ENCODE measurements at regions not wholly inside any gene's neighbourhood (a gene's known extent, or its start where the extent isn't known, plus 50 kb on each side); places are given as distances from the start of the nearest gene placed in this dataset.

DNA sequence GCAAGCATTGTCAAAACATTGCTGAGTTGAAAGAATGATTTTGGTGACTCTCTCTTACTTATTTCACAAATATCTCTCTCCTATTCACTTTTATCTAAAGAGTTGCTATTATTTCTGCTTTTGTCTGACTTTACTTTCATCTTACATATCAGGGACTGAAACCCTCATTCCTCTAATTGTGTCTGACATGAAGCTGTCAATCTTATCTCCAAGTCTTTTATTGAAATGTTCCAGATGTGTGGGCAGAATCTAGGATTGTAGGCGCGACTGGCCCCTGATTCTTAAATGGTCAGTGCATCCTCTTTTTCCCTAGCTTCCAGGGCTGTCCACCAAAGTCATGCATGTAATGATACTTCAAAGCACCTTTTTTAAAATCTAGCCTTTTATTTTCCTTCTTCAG lies 174.6 kb downstream of the NDFIP2 start:
- TF ChIP-seq, protein P1, sequence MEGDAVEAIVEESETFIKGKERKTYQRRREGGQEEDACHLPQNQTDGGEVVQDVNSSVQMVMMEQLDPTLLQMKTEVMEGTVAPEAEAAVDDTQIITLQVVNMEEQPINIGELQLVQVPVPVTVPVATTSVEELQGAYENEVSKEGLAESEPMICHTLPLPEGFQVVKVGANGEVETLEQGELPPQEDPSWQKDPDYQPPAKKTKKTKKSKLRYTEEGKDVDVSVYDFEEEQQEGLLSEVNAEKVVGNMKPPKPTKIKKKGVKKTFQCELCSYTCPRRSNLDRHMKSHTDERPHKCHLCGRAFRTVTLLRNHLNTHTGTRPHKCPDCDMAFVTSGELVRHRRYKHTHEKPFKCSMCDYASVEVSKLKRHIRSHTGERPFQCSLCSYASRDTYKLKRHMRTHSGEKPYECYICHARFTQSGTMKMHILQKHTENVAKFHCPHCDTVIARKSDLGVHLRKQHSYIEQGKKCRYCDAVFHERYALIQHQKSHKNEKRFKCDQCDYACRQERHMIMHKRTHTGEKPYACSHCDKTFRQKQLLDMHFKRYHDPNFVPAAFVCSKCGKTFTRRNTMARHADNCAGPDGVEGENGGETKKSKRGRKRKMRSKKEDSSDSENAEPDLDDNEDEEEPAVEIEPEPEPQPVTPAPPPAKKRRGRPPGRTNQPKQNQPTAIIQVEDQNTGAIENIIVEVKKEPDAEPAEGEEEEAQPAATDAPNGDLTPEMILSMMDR (conservative IDR thresholded peaks at IDR 0.05; ENCODE audit: low read depth, low read length): no peak
- DNase-seq (ENCODE audit: low read depth): no peak
- no peak overlapping the region for H3K4me3 ChIP-seq (ENCODE audit: low read depth, low read length)

- no peak overlapping the region for H3K4me3 ChIP-seq (ENCODE audit: low read depth, low read length)
- no peak for DNase-seq (ENCODE audit: low read depth)
- TF ChIP-seq, protein P1 (conservative IDR thresholded peaks at IDR 0.05; ENCODE audit: low read depth, low read length): no peak
Measured at GRCh38 chr13:79654520-79654919, 173.6 kb downstream of the NDFIP2 start.

- H3K4me3 ChIP-seq (ENCODE audit: low read depth, low read length): no peak overlapping the region
- TF ChIP-seq, protein P1 (conservative IDR thresholded peaks at IDR 0.05; ENCODE audit: low read depth, low read length): no peak
- no peak for DNase-seq (ENCODE audit: low read depth)
Measured at GRCh38 chr13:79650688-79651087, 169.7 kb downstream of the NDFIP2 start.

DNA sequence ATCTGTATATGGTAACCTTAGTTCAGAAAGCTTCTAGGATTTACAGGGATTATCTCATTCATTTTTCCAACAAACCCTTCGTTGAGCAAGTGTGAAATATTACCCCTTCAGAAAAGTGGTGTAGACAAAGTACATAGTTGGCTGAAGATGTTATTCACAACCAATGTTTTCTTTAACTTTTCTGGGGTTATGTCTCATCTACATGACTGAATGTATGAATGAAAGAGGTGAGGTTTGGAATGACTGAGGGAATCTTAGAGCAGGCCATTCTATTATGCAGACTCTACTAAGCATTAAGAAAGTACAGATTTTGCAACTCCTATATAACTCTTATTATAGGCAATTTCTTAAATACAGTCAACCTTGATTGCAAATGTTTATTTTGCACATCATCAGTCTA lies 167.2 kb downstream of the NDFIP2 start:
- TF ChIP-seq, protein P1 (conservative IDR thresholded peaks at IDR 0.05; ENCODE audit: low read depth, low read length): no peak
- no peak for DNase-seq (ENCODE audit: low read depth)
- no peak overlapping the region for H3K4me3 ChIP-seq (ENCODE audit: low read depth, low read length)

DNA sequence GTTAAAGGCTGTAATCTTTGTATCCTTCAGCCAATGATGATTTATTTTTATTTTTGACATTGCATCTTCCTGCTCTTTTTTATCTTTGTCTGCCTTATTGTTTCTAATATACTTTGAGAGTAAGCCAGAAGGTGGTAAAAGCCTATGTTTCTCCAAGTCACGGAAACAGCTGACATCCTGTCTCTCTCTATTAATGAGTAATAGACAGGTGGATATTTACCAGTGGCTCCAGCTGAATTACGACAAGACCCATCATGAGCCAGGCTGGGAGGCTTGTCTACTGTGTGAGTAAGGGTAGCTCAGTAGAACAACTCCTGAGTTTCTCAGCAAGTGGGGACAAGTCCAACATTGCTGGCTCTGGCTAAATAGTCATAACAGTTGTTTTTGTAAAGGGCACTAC lies 166.6 kb downstream of the NDFIP2 start:
- no peak overlapping the region for H3K4me3 ChIP-seq (ENCODE audit: low read depth, low read length)
- TF ChIP-seq, protein P1 (conservative IDR thresholded peaks at IDR 0.05; ENCODE audit: low read depth, low read length): no peak
- peak; percentile 46 for DNase-seq (ENCODE audit: low read depth)

- H3K4me3 ChIP-seq (ENCODE audit: low read depth, low read length): no peak overlapping the region
- no peak for DNase-seq (ENCODE audit: low read depth)
- TF ChIP-seq, protein P1 (conservative IDR thresholded peaks at IDR 0.05; ENCODE audit: low read depth, low read length): no peak
Measured at GRCh38 chr13:79646880-79647279, 165.9 kb downstream of the NDFIP2 start.

GRCh38 chr13:79645569-79645968 lies 164.6 kb downstream of the NDFIP2 start:
- no peak overlapping the region for H3K4me3 ChIP-seq (ENCODE audit: low read depth, low read length)
- TF ChIP-seq, protein P1 (conservative IDR thresholded peaks at IDR 0.05; ENCODE audit: low read depth, low read length): no peak
- DNase-seq (ENCODE audit: low read depth): no peak

Measured in epithelial cell of proximal tubule (primary cell).